Activated naive CD8-positive, alpha-beta T cell treated with anti-CD3 and anti-CD28 coated beads for 36 hours (primary cell): ENCODE measurements at regions not wholly inside any gene's neighbourhood (a gene's known extent, or its start where the extent isn't known, plus 50 kb on each side); places are given as distances from the start of the nearest gene placed in this dataset.
"Not testable (repeated sequence)": the region's sequence is repeated elsewhere in the genome, so short reads cannot be mapped to it uniquely, and the experiment has no call there.

Experiments used
- DNase-seq: peaks from one replicate; pipeline ENCODE4 v3.0.0; 2021
- H3K27ac Mint-ChIP-seq: one replicate; pipeline ENCODE4 v1.8.0; 2022; ENCODE audit warnings: mild to moderate bottlenecking, moderate library complexity, mixed read lengths
- H3K27me3 Mint-ChIP-seq: one replicate; pipeline ENCODE4 v1.8.0; 2022; ENCODE audit warnings: mild to moderate bottlenecking, mixed read lengths
- H3K36me3 Mint-ChIP-seq: one replicate; pipeline ENCODE4 v1.8.0; 2021; ENCODE audit warnings: mild to moderate bottlenecking, mixed read lengths
- H3K4me1 Mint-ChIP-seq: one replicate; pipeline ENCODE4 v1.8.0; 2021; ENCODE audit warnings: mixed read lengths
- H3K4me3 Mint-ChIP-seq: one replicate; pipeline ENCODE4 v1.8.0; 2022; ENCODE audit warnings: mild to moderate bottlenecking, moderate library complexity, mixed read lengths
- H3K9me3 Mint-ChIP-seq: one replicate; pipeline ENCODE4 v1.8.0; 2022; ENCODE audit warnings: mixed read lengths

DNA sequence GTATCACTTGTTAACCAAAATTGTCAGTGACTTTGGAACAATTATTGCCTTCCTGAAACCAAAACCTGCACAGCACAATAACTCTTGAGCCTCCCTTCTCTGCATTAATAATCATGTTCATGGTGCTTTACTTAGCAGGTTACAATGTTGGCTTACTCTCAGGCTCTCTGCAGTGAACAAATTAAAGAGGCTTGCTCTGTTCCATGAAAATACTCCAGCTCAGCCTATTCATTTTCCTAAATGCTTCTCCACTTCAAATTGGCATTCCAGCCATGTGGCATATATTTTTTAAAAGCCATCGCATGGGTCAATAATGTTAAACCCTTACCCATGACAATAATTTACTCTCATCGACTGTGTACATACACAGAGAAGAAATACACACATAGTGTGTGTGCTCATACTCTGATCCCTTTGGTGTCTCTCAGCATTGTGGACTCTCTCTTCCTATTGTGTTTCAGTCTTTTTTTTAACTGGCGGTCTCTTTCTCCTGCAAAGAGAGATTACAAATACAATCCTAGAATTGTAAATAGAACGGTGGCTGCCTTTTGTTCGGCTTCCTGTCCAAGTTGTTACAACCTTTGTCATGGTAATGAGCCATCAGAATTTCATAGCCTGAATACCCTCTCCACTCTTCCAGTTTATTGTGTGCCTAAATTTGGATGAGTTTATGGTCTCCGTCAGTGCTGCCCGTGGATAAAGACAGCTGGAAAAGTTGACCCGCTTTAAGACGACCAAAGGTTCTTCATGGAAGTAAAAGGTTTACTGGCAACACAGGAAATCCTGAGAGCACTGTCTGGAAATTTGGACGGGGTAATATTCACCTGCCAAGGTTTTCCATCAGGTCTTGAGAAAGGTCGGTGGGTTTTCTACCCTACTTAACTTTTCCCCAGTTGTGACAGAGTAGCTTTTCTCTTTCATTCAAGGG is 263.6 kb downstream of the CD83 start:
- peaks cover 3% of the 10 kb centered on the region for H3K36me3 Mint-ChIP-seq
- no peak overlapping the region for H3K27ac Mint-ChIP-seq
- DNase-seq = no peak
- H3K9me3 Mint-ChIP-seq = peaks cover 2% of the 10 kb centered on the region
- H3K4me1 Mint-ChIP-seq = peaks cover 24% of the 10 kb centered on the region
- peaks cover 13% of the 10 kb centered on the region for H3K27me3 Mint-ChIP-seq
- no peak overlapping the region for H3K4me3 Mint-ChIP-seq

DNA sequence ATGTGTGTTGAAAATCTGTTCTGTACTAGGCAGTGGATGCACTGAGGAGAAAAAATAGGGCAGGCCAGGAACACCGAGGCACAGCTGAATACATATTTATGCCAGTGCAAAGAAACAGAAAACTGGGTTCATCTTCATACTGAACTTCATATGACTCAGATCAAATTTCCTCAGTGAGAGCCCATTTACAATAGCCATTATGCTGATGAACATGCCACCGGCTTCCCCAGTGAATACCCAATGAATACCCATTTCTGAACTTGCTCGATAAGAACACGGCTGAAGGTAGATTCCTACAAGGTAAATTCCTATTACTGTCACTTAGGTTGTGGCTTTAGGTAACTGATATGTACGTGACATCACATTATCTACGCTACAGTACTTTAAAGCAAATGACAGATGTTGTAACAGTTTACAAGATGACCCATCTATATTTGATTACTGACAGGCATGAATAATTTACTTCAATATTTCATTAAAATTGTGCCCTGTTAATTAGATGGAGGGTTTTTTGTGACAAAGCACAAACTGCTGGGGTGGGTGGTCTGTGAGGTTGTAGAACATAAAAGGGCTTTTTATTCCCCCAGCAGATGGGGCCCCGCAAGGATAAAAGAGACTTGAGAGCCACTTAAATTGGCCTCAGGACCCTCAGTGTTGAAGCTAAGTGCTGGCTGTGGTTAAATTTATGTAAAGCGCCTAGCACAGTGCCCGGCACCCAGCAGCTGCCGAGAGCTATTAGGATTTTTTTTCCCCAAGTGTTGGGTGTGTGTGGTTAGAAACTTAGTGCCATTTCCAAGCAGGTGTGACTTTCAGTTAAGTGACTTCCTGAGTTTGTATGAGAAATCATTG is 264.5 kb downstream of the CD83 start:
- H3K27ac Mint-ChIP-seq = no peak overlapping the region
- peaks cover 3% of the 10 kb centered on the region for H3K36me3 Mint-ChIP-seq
- peaks cover 24% of the 10 kb centered on the region for H3K4me1 Mint-ChIP-seq
- no peak overlapping the region for H3K4me3 Mint-ChIP-seq
- peak; percentile 3 for DNase-seq
- peaks cover 2% of the 10 kb centered on the region for H3K9me3 Mint-ChIP-seq
- peaks cover 13% of the 10 kb centered on the region for H3K27me3 Mint-ChIP-seq

DNA sequence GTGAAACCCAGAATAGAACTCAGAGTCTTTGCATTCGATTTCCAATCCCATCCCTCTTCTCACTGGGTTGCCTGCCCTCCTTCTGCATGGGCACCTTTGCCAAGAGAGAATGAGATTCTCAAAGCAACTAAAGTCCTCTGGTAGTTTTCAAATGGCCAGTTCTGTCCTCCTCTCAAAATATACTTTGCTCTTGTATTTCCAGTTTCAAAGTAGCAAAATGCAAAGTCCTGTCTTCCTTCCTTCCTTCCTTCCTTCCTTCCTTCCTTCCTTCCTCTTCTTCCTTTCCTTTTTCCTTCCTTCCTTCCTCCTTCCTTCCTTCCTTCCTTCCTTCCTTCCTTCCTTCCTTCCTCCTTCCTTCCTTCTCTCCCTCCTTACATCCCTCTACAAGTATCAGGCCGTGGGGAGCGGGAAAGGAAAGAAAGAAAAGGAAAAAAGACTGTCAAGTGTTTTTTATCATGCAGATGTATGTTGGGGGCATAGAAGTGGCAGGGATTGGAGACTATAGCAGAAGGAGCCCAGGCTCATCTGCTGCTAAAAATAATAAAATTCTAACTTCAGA is 265.2 kb downstream of the CD83 start:
- DNase-seq = no peak
- Mint-ChIP-seq H3K36me3 (peaks cover 3% of the 10 kb centered on the region), H3K4me3 (no peak overlapping the region), H3K27me3 (peaks cover 13% of the 10 kb centered on the region), H3K9me3 (peaks cover 2% of the 10 kb centered on the region), H3K4me1 (peaks cover 24% of the 10 kb centered on the region), H3K27ac (no peak overlapping the region)

DNA sequence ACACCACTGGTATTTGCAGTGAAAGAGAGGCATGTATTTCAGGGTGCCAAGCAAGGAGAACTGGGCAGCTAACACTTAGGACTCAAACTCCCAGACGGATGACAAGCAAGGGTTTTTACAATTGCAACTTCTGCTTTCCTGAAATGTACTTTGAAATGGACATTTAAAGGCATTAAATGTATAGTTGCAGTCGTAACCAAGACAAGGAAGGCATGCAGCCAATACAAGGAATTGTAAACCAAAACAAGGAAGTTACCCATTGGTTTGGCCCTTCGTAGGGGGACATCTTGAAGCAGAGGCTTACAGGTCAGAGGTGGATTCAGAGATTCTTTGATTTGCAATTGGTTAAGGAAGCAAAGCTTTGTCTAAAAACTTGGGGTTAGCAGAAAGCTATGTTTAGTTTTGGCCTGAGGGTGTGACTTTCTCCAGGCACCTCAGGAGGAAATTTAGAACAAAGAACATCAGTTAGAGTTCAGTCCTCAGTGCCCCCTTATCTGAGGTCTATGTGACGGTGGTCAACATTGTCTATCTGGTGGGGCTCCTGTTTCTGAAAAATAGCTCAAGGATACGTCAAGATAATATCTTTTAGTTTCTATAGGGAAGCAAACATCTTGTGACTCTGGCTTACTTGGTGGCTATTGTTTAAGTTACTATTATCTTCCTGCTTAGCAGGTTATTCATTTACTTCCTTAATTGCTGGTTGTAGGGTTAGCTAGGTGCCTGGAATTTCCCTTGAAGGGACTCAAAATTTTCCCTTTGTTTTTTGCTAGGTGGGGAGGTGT is 266.0 kb downstream of the CD83 start:
- H3K4me1 Mint-ChIP-seq = peaks cover 24% of the 10 kb centered on the region
- peaks cover 13% of the 10 kb centered on the region for H3K27me3 Mint-ChIP-seq

DNA sequence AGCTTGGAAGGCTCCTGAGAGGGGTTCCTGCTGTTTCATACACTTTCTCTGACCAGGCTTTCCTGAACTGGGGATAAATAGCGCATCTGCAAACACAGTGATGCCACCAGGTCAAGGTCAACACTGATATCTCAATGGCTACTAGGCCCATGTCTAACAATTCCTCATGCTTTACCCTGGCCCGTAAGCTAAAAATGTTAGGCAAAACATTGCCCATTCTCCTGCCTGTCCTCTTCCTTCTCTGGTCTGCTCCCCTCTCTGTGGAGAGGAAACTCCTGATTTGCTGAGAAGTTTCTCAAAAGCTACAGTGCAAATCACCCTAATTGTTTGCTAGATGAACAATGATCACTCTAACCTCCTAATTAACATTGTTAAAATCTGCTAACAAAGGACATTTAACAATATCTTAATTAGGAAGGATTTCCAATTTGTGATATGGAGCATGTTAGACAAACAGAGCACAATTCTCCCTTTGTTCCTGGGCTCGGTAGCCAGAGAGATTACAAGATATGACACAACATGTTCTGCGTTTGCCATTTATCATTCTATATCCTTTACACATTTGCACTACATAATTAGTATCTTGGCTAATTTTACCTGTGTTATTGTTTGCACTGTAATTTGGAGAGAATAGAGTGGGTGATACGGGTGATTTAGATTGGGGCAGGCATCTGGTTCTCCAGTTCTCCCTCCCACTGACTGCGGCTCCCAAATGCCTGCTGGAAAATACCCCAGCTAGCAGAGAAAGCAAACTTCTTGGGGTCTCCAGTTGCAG is 266.8 kb downstream of the CD83 start:
- peaks cover 24% of the 10 kb centered on the region for H3K4me1 Mint-ChIP-seq
- H3K36me3 Mint-ChIP-seq = no peaks in the 10 kb centered on the region
- DNase-seq = no peak
- no peak overlapping the region for H3K27ac Mint-ChIP-seq
- no peak overlapping the region for H3K4me3 Mint-ChIP-seq
- peaks cover 13% of the 10 kb centered on the region for H3K27me3 Mint-ChIP-seq
- no peaks in the 10 kb centered on the region for H3K9me3 Mint-ChIP-seq

More for the DNA sequence above, 266.0 kb downstream of the CD83 start:
- Mint-ChIP-seq H3K27ac (no peak overlapping the region), H3K36me3 (no peaks in the 10 kb centered on the region), H3K9me3 (no peaks in the 10 kb centered on the region), H3K4me3 (no peak overlapping the region)
- no peak for DNase-seq

DNA sequence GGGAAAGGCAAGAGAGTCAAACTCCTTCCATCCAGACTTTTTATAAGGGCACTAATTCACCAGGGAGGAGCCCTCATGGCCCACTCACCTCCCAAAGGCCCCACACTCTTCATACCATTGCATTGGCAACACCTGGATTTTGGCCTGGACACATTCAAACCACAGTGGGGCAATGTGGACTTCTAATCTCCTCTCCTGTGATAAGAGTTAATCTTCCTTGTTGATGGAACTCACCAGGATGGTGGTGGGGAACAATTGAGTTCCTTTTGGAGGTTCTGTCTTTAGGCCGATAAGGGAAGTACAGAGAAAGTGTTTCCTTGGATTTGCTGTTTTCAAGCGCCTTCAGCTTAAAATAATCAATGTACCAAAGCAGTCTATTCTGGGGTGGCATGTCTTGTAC is 268.7 kb downstream of the CD83 start:
- H3K9me3 Mint-ChIP-seq = no peaks in the 10 kb centered on the region
- no peak overlapping the region for H3K4me3 Mint-ChIP-seq
- no peak overlapping the region for H3K27ac Mint-ChIP-seq
- H3K4me1 Mint-ChIP-seq = peaks cover 13% of the 10 kb centered on the region
- no peaks in the 10 kb centered on the region for H3K36me3 Mint-ChIP-seq
- peaks cover 6% of the 10 kb centered on the region for H3K27me3 Mint-ChIP-seq
- no peak for DNase-seq

DNA sequence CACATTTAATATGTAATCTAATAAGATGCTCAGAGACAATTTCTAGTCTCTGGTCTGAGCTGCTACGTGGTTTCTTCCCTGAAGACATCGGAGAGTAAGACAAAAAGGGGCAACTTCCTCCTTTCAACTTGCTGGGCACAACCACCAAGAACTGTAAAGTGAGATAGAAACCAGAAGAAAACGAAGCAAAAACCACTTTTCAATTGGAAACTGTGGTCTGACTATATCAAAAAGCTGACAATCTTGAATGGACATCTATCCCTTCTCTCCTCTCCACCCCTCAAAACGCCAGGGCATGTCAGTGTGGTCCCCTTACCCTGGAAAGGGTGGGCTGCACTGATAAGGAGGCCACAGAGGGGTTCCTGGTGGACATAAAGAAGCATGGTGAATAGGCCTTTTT is 269.1 kb downstream of the CD83 start:
- H3K27ac Mint-ChIP-seq = no peak overlapping the region
- peaks cover 12% of the 10 kb centered on the region for H3K4me1 Mint-ChIP-seq
- H3K36me3 Mint-ChIP-seq = no peaks in the 10 kb centered on the region
- DNase-seq = no peak
- peaks cover 6% of the 10 kb centered on the region for H3K27me3 Mint-ChIP-seq
- no peak overlapping the region for H3K4me3 Mint-ChIP-seq
- H3K9me3 Mint-ChIP-seq = no peaks in the 10 kb centered on the region

DNA sequence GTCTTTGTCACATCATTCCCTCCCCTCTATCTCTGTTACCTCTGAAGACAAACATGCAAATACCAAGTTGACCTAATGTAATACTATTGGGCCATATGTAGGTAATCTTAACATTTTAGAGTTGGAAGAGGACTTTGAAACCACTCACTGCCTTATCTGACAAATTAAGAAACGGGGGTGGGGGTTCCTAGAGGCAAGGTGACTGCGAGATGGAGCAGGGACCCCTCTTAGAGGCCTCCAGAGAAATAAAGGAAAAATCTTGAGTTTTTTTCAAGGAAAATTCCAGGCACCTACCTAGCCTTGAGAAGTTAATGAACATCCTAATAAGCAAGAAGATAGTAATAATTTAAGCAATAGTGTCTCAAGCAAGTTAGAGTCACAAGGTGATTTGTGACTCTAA is 270.8 kb downstream of the CD83 start:
- Mint-ChIP-seq H3K27ac (no peak overlapping the region), H3K4me3 (no peak overlapping the region), H3K4me1 (no peaks in the 10 kb centered on the region), H3K27me3 (no peaks in the 10 kb centered on the region), H3K36me3 (no peaks in the 10 kb centered on the region), H3K9me3 (no peaks in the 10 kb centered on the region)
- DNase-seq = no peak

DNA sequence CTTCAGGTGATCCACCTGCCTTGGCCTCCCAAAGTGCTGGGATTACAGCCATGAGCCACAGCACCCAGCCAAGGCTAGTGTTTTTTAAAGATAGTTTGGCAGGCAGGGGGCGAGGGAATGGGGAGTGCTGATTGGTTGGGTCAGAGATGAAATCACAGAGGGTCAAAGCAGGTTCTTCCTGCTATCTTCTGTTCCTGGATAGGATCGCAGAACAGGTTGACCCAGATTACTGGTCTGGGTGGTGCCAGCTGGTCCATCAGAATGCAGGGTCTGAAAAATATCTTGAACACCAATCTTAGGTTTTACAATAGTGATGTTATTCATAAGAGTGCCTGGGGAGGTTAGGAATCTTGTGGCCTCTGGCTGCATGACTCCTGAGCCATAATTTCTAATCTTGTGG is 272.2 kb downstream of the CD83 start:
- not testable (repeated sequence) for DNase-seq, H3K27me3 Mint-ChIP-seq, H3K4me3 Mint-ChIP-seq, H3K27ac Mint-ChIP-seq, H3K4me1 Mint-ChIP-seq, H3K36me3 Mint-ChIP-seq, H3K9me3 Mint-ChIP-seq

DNA sequence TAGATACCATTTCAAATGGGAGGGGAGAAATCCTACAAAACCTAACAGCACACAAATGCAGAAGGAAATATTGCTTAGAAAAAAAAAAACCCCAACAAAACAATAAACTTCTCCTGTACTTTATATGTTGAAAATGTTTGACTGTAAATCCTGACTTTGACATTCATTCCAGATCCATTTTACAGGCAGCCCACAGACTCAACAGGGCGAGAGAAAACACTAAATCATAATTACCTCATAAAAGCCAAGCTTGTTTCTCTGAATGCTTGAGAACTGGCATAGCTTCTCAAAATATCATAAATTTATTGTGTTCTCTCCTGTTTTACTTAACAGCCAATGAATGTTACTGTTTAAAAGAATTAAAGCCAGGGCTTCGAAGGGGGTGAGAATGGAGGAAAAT is 273.2 kb downstream of the CD83 start:
- Mint-ChIP-seq H3K27me3 (no peaks in the 10 kb centered on the region), H3K27ac (no peak overlapping the region), H3K4me1 (no peaks in the 10 kb centered on the region), H3K36me3 (no peaks in the 10 kb centered on the region), H3K4me3 (no peak overlapping the region), H3K9me3 (no peaks in the 10 kb centered on the region)
- DNase-seq = no peak

DNA sequence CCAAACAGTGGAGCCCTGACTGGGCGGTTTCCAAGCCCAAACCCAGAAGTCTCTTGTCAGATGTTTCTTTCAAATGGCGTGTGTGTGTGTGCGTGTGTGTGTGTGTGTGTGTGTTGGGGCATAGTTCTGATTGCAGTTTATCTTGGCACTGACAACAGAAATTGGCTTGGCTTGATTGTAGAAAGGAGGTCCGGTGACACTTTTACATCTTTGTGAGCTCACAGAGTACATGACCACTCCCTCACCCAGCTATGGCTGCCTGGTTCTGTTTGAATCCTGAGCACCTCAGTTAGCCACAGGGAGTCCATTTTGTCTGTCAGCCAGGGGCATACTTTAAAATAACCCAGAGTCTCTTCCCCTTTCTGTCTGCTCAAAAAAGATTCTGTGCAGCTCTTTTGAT is 276.3 kb downstream of the CD83 start:
- Mint-ChIP-seq H3K27me3 (peaks cover 4% of the 10 kb centered on the region), H3K4me1 (no peaks in the 10 kb centered on the region), H3K36me3 (no peaks in the 10 kb centered on the region), H3K9me3 (no peaks in the 10 kb centered on the region), H3K27ac (no peak overlapping the region), H3K4me3 (no peak overlapping the region)
- no peak for DNase-seq

DNA sequence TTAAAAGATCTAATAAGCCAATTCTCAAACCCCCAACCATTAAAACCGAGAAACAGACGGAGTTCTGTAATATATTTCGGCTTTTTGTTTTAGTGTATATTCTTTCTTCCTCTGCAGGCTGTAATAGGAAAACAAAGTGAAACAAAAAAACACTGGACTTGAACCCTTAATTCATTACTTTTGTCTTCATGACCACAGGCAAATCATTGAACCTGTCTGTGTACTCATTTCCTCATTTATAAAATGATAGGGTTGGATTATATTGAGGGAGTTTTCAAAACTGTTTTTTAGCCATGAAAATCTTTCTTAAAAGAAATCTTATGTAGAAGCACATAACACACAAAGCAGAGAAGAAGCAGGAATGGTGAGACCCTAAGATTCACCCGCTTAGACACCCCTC is 278.8 kb downstream of the CD83 start:
- DNase-seq = no peak
- H3K36me3 Mint-ChIP-seq = no peaks in the 10 kb centered on the region
- H3K27me3 Mint-ChIP-seq = peaks cover 4% of the 10 kb centered on the region
- H3K9me3 Mint-ChIP-seq = no peaks in the 10 kb centered on the region
- H3K4me1 Mint-ChIP-seq = no peaks in the 10 kb centered on the region
- no peak overlapping the region for H3K27ac Mint-ChIP-seq
- no peak overlapping the region for H3K4me3 Mint-ChIP-seq

DNA sequence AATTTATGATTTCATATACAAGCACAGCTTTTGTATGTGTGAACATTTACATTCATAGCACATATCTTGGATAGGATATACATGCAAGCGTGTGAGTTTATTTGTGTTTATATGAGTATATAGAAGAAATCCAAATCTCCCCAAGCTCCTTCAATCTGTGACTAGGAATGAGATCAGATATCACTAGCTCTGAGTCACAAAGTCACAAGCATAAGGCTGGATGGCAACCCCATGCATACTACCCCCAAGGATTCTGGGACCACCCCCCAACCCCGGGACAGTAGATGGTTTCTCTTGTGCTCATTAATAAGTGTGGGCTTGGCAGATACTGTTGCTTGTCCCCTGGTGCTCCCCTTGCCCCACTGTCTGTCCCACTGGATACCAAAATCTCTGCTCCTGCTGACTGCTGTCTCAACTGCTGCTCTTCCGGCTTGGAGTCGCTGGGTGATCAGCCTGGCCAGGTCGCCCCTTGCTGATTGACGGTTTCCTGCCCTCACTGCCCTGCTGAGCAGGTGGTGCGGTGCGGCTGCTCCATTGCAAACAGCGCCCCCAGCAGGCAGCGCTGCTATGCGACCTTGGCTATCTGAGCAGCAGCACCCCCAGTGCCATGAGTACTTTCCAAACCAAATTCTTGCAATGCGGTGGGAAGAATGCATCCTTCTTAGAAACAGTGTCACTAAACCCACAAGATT is 279.4 kb downstream of the CD83 start:
- peak; percentile 27 for DNase-seq

DNA sequence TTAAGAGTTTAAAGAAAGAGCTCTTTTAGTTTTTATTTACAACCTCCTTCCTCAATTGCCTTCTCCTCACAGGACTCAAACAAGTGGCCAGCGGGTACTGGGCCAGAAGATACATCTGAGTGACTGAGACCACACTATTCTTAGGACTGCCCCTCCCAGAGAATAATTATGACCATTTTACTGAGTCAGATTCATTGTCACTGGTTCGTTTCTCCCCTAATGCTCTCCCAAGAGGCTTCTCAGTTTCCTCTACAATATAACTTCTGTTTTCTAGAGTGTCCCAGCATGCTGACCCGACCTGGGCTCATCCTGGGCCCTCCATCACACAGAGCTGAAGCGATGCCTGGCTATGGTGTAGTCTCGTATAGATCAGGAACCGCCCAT is 279.9 kb downstream of the CD83 start:
- Mint-ChIP-seq H3K36me3 (no peaks in the 10 kb centered on the region), H3K4me1 (no peaks in the 10 kb centered on the region), H3K27me3 (peaks cover 4% of the 10 kb centered on the region), H3K4me3 (no peak overlapping the region), H3K27ac (no peak overlapping the region), H3K9me3 (no peaks in the 10 kb centered on the region)
- DNase-seq = no peak

More for the DNA sequence above, 279.4 kb downstream of the CD83 start:
- no peaks in the 10 kb centered on the region for H3K9me3 Mint-ChIP-seq
- peaks cover 4% of the 10 kb centered on the region for H3K27me3 Mint-ChIP-seq
- H3K27ac Mint-ChIP-seq = no peak overlapping the region
- H3K36me3 Mint-ChIP-seq = no peaks in the 10 kb centered on the region
- no peak overlapping the region for H3K4me3 Mint-ChIP-seq
- no peaks in the 10 kb centered on the region for H3K4me1 Mint-ChIP-seq
